Suprapubic skin (tissue), 3 donors: ENCODE measurements at regions not wholly inside any gene's neighbourhood (a gene's known extent, or its start where the extent isn't known, plus 50 kb on each side); places are given as distances from the start of the nearest gene placed in this dataset.

Source experiments
- CTCF ChIP-seq, 2 donors: fragments of 200-600 bp in 1 of 2; fragments of 450-650 bp in 1 of 2; sonication (generic) in 1 of 2; IDR thresholded peaks; one replicate each; pipeline ENCODE4 v1.5.1; 2016 to 2019; ENCODE audit warnings: antibody characterized with exemption in 2 of 2, mild to moderate bottlenecking in 1 of 2, moderate library complexity in 1 of 2
- EP300 ChIP-seq: sonication (generic); formaldehyde crosslinking; IDR thresholded peaks from one replicate; pipeline ENCODE4 v1.6.1; 2017; ENCODE audit warnings: antibody characterized with exemption
- POLR2A ChIP-seq, 2 donors: fragments of 450-650 bp; IDR thresholded peaks; one replicate each; pipeline ENCODE4 v1.6.1; 2017; ENCODE audit warnings: antibody characterized with exemption in 2 of 2, mild to moderate bottlenecking in 2 of 2, moderate library complexity in 2 of 2

DNA sequence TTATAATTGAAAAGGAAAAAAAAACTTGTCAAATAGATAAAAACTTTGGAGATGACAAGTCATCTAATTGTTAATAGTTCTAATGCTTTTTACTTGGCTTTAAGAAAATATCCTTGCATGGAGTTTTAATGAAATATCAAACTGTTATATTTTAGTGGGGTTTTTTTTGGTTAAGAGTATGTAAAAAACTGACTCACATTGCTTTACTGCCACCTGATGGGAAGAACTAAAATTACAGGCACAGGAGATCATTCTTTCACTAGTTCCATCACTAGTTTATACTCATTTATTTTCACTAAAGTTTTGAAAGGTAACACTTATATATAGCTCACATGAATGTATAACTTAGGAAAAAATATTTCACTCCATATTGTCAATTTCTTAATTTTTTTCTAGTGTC is 309.1 kb downstream of the LMBRD1 start:
- TF ChIP-seq EP300 (no peak), CTCF (IDR thresholded peaks at IDR 0.05) (no peak), POLR2A (IDR thresholded peaks at IDR 0.05) (no peak)
